Neural cell (in vitro differentiated cells): ENCODE measurements at regions not wholly inside any gene's neighbourhood (a gene's known extent, or its start where the extent isn't known, plus 50 kb on each side); places are given as distances from the start of the nearest gene placed in this dataset.

Experiments used
- EP300 ChIP-seq: fragments of 450-650 bp; conservative IDR thresholded peaks from 2 replicates; pipeline ENCODE4 v1.6.1; 2014; ENCODE audit warnings: antibody characterized with exemption, mild to moderate bottlenecking, moderate library complexity; ENCODE audit not compliant: poor library complexity, severe bottlenecking
- MXI1 ChIP-seq: fragments of 450-650 bp; conservative IDR thresholded peaks from 2 replicates; pipeline ENCODE4 v1.6.1; 2014; ENCODE audit warnings: antibody characterized with exemption, mild to moderate bottlenecking; ENCODE audit not compliant: poor library complexity, severe bottlenecking
- RAD21 ChIP-seq: fragments of 450-650 bp; conservative IDR thresholded peaks from 2 replicates; pipeline ENCODE4 v1.6.1; 2014; ENCODE audit warnings: antibody characterized with exemption, mild to moderate bottlenecking, moderate library complexity
- TF ChIP-seq, protein P1 (sequence below): fragments of 450-650 bp; IDR thresholded peaks from 2 replicates; pipeline ENCODE4 v1.5.1; 2014; ENCODE audit warnings: antibody characterized with exemption, mild to moderate bottlenecking, moderate library complexity; ENCODE audit not compliant: poor library complexity, severe bottlenecking
- TF ChIP-seq, protein P2 (sequence below): IDR thresholded peaks from 2 replicates; pipeline ENCODE4 v1.6.1; 2012; ENCODE audit warnings: borderline replicate concordance

DNA sequence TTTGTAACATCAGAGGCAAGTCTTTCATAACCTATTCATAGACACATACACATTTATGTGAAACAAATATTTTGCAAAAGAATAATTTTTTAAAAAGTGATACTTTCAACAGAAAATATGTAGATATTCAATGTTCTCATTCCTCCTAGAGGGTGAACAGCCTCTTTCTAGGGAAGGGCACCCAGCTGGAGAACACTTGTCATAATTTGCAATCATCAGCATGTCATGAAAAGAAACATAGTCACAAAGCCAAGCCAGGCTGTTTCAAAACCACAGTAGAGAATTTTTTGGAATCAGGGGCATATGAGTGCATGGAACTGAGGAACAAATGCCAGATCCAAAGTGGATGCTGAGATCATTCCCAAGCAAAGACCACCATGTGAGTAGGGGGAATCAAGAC lies 406.9 kb upstream of the ADAMTS9 start:
- TF ChIP-seq, protein P1, sequence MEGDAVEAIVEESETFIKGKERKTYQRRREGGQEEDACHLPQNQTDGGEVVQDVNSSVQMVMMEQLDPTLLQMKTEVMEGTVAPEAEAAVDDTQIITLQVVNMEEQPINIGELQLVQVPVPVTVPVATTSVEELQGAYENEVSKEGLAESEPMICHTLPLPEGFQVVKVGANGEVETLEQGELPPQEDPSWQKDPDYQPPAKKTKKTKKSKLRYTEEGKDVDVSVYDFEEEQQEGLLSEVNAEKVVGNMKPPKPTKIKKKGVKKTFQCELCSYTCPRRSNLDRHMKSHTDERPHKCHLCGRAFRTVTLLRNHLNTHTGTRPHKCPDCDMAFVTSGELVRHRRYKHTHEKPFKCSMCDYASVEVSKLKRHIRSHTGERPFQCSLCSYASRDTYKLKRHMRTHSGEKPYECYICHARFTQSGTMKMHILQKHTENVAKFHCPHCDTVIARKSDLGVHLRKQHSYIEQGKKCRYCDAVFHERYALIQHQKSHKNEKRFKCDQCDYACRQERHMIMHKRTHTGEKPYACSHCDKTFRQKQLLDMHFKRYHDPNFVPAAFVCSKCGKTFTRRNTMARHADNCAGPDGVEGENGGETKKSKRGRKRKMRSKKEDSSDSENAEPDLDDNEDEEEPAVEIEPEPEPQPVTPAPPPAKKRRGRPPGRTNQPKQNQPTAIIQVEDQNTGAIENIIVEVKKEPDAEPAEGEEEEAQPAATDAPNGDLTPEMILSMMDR = no peak
- no peak for TF ChIP-seq EP300
- TF ChIP-seq, protein P2, sequence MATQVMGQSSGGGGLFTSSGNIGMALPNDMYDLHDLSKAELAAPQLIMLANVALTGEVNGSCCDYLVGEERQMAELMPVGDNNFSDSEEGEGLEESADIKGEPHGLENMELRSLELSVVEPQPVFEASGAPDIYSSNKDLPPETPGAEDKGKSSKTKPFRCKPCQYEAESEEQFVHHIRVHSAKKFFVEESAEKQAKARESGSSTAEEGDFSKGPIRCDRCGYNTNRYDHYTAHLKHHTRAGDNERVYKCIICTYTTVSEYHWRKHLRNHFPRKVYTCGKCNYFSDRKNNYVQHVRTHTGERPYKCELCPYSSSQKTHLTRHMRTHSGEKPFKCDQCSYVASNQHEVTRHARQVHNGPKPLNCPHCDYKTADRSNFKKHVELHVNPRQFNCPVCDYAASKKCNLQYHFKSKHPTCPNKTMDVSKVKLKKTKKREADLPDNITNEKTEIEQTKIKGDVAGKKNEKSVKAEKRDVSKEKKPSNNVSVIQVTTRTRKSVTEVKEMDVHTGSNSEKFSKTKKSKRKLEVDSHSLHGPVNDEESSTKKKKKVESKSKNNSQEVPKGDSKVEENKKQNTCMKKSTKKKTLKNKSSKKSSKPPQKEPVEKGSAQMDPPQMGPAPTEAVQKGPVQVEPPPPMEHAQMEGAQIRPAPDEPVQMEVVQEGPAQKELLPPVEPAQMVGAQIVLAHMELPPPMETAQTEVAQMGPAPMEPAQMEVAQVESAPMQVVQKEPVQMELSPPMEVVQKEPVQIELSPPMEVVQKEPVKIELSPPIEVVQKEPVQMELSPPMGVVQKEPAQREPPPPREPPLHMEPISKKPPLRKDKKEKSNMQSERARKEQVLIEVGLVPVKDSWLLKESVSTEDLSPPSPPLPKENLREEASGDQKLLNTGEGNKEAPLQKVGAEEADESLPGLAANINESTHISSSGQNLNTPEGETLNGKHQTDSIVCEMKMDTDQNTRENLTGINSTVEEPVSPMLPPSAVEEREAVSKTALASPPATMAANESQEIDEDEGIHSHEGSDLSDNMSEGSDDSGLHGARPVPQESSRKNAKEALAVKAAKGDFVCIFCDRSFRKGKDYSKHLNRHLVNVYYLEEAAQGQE = no peak
- TF ChIP-seq RAD21 = no peak
- TF ChIP-seq MXI1 = no peak
